Sciatic nerve (tissue), 2 donors: ENCODE measurements at regions not wholly inside any gene's neighbourhood (a gene's known extent, or its start where the extent isn't known, plus 50 kb on each side); places are given as distances from the start of the nearest gene placed in this dataset.
"Not testable (repeated sequence)": the region's sequence is repeated elsewhere in the genome, so short reads cannot be mapped to it uniquely, and the experiment has no call there.

Experiments used
- ATAC-seq: fragments of 200-7000 bp; cut with Tn5 transposase; one replicate; pipeline ENCODE4 v1.9.1; 2020; ENCODE audit warnings: mild to moderate bottlenecking, moderate library complexity
- DNase-seq: peaks from one replicate; pipeline ENCODE4 v3.0.0-alpha.2; 2020; ENCODE audit warnings: low spot score
- intact Hi-C: fragments of 100-400 bp; cut with DNase I; formaldehyde crosslinking; loops from one replicate; pipeline ENCODE4 v1.14.2; 2022
- donor health status: DM: no; HTN: no; CAD: no.
- donor health status: DM: no; HTN: no; CAD: no.

- no peak for DNase-seq
- intact Hi-C loops: no loop called here
Measured at GRCh38 chr2:13662055-13662454, 945.3 kb downstream of the TRIB2 start.

GRCh38 chr2:13666582-13667414 lies 950.1 kb downstream of the TRIB2 start:
- no peak for DNase-seq
- intact Hi-C loops: no loop called here
- no peak for ATAC-seq

More at GRCh38 chr2:13662055-13662454, 945.3 kb downstream of the TRIB2 start:
- ATAC-seq: no peak

DNA sequence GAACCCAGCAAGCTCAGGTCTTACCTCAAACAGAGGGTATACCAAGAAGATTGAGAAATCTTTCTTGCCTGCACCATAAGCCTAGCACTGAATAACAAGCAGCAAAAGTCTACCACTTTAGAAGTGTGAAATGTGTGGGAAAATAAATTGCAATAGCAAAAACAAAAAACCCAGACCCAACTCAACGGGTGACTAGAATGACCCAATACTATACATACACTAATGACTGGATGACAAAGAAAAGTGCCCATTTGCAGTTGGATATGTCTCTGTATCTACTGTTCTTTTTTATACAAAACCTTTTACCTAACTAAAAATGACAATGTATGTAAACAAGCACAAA lies 950.6 kb downstream of the TRIB2 start:
- intact Hi-C loops: no loop called here
- DNase-seq (no peak), ATAC-seq (no peak)

GRCh38 chr2:13669607-13670006 lies 952.9 kb downstream of the TRIB2 start:
- intact Hi-C loops: no loop called here
- DNase-seq (no peak), ATAC-seq (no peak)

DNA sequence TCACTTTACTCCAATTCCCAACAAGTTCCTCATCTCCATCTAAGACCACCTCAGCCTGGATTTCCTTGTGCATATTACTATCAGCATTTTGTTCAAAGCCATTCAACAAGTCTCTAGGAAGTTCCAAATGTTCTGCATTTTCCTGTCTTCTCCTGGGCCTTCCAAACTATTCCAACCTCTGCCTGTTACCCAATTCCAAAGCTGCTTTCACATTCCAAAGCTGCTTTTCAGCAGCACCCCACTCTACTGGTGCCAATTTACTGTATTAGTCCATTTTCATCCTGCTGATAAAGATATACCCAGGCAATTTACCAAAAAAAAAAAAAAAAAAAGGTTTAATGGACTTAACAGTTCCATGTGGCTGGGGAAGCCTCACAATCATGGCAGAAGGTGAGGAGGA lies 957.1 kb downstream of the TRIB2 start:
- intact Hi-C loops: not testable (repeated sequence)

DNA sequence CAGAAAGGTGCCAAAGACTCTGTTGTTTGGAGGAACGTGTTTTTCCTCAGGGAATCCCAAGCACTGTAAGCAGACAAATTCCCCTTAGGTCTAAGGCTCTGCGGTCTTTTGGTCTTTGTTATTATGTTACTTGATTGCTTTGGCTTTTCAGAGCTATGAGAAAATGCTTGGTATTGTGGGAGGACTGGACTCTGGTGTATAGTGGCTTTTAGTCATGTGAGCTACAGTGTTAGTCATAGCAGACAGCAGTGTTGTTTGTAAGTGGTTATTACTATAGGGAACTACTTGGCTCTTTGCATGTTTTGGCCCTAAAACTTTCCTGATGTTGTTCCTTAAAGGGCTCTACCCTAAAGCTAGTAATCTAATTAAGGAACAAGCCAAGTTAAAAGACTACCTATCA lies 956.2 kb upstream of the LRATD1 start:
- intact Hi-C loops: no loop called here
- no peak for ATAC-seq
- DNase-seq: no peak

More for the DNA sequence above, 957.1 kb downstream of the TRIB2 start:
- not testable (repeated sequence) for ATAC-seq, DNase-seq

DNA sequence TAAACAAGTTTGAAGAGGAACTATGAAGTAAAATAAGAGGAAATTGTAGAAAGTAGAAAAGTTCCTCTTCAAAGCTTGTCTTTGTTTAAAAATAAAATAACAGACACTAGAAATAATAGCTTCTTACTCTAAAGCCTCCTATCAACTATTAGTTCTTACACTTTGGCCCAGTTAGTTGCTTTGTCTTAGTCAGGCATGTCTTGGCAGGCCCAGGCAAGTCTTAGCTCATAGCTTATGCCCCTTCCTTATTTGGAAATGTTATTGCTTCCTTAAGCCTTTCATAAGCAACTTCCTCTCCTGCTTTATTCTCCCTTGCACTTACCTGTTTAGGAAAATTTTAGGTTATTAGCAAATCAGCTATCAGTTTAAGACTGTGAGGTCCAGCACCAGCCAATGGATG lies 950.6 kb upstream of the LRATD1 start:
- ATAC-seq (no peak), DNase-seq (no peak)
- intact Hi-C loops: no loop called here

DNA sequence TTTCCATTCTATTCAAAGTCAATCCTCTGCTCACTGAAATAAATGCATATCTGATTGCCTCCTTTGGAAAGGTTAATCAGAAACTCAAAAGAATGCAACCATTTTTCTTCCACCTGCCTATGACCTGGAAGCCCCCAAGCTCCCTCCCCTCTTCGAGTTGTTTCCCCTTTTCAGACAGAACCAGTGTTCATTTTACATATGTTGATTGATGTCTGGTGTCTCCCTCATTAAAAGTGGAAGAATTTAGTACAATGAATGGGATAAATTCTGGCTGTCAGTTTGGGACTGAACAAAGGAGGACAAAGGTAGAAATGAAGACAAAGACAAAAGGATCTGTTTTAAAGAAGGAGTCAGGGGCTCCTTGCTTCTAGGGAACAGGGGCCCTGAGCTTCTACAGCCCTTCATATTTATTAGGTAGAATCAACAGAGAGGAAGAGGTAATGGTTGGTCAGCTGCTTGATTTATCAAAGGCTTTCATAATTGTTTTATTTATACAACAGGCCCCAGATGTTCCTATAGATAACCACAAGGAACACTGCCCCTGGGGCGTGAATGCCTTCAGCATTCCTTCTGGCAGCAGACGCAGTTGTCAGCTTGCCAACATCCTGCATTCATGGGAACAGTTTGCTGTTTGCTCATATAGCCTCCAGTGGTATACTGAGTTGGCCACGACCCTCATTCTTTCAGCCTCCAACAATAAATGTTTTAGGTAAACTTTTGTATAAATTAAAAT lies 949.8 kb upstream of the LRATD1 start:
- intact Hi-C loops: no loop called here
- ATAC-seq: no peak
- DNase-seq: no peak

- intact Hi-C loops: no loop called here
- no peak for DNase-seq
- no peak for ATAC-seq
Measured at GRCh38 chr2:13686262-13686661, 946.3 kb upstream of the LRATD1 start.

DNA sequence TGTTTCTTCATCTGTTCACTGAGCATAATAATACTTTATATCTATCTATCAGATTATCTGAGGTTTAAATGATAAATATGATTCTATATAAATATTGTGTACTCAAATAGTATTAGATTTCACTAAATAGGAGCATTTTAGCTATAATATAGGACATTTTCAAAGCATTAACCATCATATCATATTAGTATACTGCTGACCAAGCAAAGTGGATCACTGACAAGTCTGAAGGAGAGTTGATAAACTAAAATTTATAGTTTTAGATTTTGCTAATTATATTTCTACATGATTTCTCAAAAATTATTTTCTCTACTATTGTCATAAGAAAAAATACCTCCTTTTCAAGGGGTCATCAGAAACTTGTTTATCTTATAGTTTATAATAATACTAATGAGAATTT lies 937.8 kb upstream of the LRATD1 start:
- DNase-seq (no peak), ATAC-seq (no peak)
- intact Hi-C loops: no loop called here

DNA sequence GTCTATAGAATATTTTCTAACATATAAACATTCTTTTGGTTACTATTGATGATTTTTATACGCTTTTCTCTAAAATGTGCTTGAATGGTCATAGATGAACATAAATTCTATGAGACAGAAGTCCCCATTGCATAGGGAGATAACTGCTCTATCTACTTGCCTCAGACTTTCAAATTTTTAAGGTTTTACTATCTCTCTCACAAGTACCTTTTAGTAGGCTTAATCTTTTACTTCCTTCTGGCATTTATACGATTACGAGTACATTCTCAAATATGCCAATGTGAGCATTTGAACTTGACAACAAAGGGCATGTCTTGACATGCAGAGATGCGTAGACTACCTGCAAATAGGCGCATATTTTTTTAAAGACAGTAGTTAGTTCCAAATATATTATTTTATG lies 935.9 kb upstream of the LRATD1 start:
- no peak for DNase-seq
- ATAC-seq: no peak
- intact Hi-C loops: no loop called here

DNA sequence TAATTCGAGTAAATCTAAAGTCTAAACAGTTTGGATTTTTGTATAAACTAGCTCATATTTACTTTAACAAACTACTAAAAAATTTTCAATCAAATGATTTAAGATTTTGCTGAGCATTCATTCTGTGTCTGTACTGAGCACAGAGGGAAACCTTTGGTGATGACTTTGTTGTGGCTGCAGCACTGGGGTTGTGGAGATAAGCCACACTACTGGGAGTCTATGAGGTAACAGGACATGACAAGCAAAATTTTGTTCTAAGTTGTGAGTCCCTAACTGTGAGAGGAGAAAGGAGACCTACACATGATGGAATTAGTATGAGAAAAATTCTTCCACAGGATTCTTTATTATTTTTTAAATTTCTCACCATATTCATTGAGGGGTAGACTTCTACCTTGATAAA lies 933.7 kb upstream of the LRATD1 start:
- ATAC-seq: no peak
- DNase-seq: no peak
- intact Hi-C loops: no loop called here

DNA sequence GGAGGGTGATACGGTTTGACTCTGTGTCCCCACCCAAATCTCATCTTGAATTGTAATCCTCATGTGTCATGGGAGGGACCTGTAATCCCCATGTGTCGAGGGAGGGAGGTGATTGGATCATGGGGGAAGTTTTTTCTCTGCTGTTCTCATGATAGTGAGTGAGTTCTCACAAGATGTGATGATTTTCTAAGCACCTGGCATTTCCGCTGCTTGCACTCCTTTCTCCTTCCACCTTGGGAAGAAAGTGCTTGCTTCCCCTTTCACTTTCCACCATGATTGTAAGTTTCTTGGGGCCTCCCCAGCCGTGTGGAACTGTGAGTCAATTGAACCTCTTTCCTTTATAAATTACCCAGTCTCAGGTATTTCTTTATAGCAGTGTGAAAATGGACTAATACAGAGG lies 932.6 kb upstream of the LRATD1 start:
- ATAC-seq, intact Hi-C loops, DNase-seq: not testable (repeated sequence)

DNA sequence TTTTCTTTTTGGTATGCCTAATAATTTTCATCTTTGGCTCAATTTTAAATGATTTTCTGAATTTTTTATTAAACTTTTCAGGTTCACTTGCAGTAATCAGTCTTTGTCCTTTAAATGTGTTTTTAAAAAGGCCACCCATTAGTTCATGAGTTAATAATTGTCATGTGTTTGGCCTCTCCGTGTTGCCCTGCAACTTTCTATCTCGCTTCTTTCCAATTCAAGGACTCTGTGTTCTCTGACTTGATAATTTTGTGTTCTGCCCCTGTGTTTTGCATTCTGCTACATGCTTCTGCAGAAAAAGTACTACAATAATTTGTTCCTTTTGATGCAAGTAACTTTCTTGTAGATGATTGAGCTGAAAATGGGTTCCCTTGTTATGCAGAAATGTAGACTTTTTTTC lies 921.4 kb upstream of the LRATD1 start:
- intact Hi-C loops: no loop called here
- DNase-seq (no peak), ATAC-seq (no peak)

DNA sequence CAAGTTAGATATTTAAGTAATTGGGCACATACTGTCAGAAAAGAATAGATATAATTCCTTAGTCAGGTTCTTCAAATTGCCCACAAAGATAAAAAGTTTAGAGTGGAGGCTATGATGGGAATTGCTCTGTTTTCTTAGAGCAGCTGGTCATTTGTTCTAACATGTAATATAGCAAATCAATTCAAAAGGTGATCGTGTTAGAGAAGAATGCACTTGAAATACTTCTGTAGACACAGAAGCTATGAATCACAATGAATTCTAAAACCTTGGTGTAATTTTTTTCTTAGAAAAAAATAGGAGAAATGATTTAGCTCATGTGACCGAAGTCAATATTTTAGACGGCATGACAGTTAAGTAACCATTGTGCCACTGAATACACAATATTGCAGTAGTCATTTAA lies 918.1 kb upstream of the LRATD1 start:
- intact Hi-C loops: no loop called here
- DNase-seq: no peak
- no peak for ATAC-seq

- intact Hi-C loops: no loop called here
- DNase-seq (no peak), ATAC-seq (no peak)
Measured at GRCh38 chr2:13725945-13726344, 906.6 kb upstream of the LRATD1 start.

GRCh38 chr2:13745330-13745729 lies 887.2 kb upstream of the LRATD1 start:
- no peak for DNase-seq
- no peak for ATAC-seq
- intact Hi-C loops: no loop called here

DNA sequence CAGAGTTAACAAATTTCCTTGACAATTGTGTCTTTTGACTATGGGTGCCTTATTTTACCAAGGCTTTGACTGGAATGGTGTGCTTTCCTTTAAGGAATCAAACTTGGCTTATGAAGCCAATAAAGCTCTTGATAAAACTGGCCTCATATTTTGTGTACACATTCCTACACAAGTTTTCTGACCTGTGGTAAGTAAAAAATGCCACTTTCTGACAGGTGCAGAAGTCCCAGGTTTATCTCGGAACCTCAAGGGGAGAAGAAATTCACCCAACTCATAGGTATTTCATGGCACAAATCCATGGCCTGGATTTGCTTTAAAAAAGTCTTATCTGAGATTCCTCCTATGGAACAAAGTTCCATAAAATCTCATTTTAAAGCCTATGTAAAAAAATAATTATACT lies 880.6 kb upstream of the LRATD1 start:
- DNase-seq: no peak
- ATAC-seq: no peak
- intact Hi-C loops: no loop called here

DNA sequence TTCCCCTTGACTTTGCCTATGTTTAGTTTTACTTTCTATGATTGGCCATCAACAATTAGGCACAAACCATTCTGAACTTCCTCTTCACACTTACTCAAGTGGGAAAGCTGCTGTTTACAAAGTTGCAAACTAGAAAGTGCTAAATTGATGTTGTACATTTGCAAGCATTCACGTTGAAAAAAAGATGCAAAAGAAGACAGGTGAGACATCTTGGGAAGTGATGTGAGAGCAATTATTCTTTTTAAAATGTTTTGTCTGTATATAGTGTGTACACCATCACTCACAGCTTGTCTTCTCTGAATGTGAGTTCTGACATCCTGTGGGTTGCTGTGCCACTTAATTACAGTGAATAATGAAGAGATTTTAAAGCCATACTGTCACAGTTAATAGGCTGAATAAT lies 874.1 kb upstream of the LRATD1 start:
- DNase-seq (no peak), ATAC-seq (no peak)
- intact Hi-C loops: no loop called here

DNA sequence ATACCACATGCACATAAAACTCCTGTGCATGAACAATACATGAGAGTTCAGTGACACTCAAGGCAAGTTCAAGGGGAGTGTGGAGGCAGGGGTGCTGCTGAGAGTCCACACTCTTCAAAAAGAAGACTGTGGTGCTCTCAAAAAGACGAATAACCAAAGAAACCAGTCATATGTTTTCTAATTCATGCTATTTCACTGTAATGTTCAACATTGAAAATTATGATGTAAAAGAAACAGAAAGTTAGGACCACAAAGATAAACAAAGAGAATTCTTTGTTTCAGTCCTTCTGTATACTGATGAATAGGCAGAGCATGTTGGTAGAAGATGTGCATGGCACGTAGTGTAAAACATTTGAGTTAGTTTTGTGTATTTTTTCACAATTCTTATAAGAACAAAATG lies 864.2 kb upstream of the LRATD1 start:
- no peak for DNase-seq
- intact Hi-C loops: no loop called here
- no peak for ATAC-seq

- intact Hi-C loops: no loop called here
- ATAC-seq: no peak
Measured at GRCh38 chr2:13770279-13770678, 862.2 kb upstream of the LRATD1 start.

More at GRCh38 chr2:13770279-13770678, 862.2 kb upstream of the LRATD1 start:
- DNase-seq: no peak
